Glomerular visceral epithelial cell (primary cell): ENCODE measurements at regions not wholly inside any gene's neighbourhood (a gene's known extent, or its start where the extent isn't known, plus 50 kb on each side); places are given as distances from the start of the nearest gene placed in this dataset.
"Not testable (repeated sequence)": the region's sequence is repeated elsewhere in the genome, so short reads cannot be mapped to it uniquely, and the experiment has no call there.

ENCODE experiments used
- DNase-seq: peaks from one replicate; pipeline ENCODE4 v3.0.0-alpha.2; 2016; ENCODE audit errors: extremely low spot score

DNA sequence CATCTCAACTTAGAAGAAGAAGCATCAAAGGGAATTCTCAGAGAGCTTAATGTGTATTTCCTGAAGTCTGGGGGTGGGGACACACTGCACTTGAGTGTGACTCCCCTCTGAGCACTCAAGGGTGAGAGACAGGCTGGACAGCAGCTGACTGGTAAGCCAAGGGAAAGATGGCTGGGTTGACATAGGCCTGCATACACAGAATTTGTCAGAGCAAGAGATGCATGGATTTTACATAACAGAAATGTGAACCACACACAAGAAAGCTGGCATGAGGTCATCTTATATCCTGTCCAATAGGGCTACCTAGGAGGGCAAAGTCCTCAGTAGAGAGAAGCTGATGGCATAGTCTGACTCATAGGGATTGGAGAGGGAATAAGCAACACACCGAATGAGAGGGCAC lies 114.3 kb upstream of the EPB41L4A start:
- DNase-seq, result peak; percentile 73

DNA sequence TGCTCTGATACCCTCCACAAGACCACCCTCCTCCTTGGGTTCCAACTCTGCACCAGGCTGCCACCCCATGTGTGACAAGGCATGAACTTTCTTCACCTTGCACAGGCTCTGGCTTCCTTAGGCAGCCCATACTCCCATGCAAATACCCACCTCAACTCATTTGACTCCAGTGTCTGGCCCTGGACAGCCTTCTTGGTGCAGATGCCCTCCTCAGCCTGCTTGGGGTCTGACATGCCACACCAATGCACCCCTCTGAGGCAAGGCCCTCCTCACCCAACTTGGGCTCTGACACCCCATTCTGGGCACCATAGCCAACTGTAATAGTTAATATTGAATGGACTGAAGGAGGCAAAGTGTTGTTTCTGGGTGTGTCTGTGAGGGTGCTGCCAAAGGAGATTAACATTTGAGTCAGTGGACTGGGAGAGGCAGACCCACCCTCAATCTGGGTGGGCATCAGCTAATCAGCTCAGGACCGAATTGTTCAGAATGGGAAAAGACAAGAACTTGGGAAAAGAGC lies 115.0 kb upstream of the EPB41L4A start:
- DNase-seq, result no peak

DNA sequence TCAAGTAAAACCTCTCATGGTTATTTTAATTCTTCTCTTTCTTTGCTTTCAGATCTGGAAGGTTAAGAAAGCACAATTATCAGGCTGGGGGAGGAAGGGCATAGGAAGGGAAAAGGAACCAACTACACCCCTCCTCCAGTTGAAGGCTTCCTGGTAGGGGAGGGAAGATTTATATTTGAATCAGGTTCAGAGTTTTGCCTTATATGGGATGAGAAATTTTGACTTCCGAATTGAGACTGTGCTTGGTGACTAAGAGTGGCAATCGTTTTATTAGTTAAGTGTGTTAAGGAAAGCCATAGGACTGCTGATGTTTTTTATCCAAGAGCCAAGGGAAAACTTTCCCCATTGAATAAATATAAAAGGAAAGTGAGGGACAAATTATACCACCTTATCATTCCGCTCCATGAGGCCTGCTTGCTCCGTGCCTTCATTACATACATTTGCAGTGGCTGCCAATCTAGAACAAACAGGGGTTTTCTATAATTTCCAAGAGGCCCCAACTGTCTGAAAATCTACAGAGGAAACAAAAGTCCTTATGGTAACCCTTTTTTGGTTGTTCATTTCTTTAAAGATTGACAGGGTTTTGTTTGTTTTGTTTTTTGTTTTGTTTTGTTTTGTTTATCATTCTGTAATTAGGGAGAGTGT lies 115.7 kb upstream of the EPB41L4A start:
- no peak for DNase-seq

DNA sequence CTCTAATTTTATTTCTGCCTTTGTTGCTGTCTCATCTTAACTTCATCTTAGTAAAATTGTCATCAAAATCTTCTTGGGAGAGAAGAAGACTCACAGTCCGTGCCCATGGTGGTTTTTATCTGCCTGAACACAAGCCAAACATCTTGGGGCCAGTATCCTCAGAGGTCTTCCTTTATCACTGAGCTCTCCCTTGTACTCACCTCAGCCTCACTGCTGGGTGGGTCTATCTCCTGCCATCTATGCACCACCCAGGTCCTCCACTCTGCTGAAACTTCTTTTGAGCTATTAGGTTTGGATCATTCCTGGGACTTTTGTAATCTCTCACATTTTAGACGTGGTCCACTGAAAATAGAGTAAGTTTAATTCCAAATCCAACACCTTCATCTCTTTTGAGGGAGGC lies 116.3 kb upstream of the EPB41L4A start:
- no peak for DNase-seq

DNA sequence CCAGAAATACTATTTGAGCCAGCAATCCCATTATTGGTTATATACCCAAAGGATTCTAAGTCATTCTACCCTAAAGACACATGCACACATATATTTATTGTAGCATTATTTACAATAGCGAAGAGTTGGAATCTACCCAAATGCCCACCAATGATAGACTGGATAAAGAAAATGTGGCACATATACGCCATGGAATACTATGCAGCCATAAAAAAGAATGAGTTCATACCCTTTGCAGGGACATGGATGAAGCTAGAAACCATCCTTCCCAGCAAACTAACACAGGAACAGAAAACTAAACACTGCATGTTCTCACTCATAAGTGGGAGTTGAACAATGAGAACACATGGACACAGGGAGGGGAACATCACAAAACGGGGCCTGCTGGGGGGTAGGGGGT lies 125.5 kb upstream of the EPB41L4A start:
- DNase-seq, result not testable (repeated sequence)

DNA sequence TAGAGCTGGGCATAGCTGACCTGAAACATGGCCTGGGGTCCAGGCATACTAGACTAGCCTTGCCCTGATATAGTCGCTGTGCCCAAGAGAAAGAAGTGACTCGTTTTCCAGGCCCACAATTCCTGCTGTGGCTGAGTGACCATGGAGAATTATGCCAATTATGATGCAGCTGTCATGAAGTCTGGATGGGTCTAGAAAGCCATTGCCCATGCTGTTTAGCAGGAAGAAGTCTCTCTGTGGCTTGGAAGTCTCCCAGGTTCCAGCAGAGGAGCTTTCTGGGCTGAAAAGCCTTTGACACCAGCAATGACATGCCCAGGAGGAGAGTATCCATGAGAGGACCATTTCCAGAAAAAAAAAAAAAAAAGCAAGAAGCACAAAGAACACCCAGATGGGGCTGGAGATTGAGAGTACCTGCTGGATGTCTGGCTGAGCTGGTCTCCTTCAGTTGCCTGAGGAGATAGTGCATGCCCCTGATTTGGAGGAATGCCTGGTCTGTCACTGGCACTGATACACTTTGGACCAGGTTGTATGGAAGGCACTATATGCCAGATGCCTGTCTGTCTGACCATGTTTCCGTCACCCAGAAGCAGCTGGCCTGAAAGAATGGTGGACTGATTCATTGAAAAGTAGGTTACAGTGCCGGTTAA lies 128.0 kb upstream of the EPB41L4A start:
- no peak for DNase-seq

DNA sequence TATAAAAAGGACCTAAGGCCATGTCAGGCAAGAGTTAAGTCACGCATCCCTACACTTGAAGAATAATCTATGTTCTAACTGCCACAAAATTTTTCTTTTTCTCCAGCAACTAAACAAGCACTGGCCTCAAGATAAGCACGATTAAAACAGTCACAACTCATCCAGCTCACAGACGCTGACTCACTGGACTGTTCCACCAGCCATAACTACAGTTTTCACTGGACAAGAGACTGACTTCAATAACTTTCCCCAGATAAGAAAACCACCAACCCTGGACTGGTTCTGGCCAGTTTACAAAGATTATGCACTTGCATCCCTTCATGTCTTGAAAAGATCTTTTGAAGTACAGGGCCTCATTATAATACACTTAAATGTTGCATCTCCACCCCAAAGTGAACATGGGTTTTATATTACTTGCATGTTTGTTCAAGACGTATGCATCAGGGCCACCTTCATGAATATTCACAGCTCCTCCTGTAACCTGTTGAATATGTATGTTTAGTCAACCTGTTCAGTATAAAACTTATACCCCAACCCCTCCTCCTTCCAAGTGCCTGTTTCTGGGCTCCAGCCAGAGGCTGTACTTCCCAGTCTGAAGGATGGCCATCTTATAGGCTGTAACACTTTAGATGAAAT lies 129.3 kb upstream of the EPB41L4A start:
- peak; percentile 68 for DNase-seq

DNA sequence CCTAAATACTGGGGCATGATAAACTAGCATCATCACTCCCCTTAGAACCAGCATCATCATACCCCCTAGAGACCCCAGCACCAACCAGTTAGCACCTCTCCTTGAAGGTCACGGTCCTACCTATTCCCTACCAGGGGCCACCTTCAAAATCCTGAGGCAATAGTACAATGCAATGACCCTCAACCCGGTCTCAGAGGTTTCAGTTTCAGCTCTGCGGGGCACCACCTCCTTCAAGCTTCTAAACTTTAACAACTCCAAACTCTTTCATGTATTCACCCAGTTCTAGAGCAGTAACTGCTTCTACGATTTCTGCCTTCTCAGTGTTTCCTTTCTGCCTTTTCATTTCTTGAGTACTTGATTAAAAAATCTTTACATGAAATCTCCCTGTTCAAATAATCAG lies 130.1 kb upstream of the EPB41L4A start:
- DNase-seq, result no peak

DNA sequence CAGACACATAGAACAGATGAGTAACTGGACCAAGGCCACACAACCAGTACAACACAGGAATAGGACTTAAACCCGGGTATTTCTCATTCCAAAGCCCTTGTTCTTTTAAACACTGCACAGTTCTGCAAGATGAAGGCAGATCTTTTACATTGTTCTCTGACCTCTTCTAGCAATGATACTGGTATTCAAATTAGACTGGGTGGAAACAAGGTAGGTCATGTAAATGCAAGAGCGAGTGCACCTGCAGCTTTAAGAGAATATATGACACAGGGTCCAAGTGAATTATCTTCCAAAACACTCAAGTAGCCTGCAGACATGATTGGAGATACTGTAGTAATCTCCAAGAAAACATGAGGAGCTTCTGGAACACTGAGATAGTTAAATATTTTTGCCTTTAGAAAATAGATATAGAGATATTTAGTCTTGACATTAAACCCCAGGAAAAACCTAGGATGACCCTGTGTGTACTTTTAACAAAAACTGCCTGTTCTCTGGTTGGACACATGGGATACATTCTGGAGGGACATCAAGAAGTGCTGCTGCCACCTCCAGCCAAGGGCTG lies 130.6 kb upstream of the EPB41L4A start:
- no peak for DNase-seq

DNA sequence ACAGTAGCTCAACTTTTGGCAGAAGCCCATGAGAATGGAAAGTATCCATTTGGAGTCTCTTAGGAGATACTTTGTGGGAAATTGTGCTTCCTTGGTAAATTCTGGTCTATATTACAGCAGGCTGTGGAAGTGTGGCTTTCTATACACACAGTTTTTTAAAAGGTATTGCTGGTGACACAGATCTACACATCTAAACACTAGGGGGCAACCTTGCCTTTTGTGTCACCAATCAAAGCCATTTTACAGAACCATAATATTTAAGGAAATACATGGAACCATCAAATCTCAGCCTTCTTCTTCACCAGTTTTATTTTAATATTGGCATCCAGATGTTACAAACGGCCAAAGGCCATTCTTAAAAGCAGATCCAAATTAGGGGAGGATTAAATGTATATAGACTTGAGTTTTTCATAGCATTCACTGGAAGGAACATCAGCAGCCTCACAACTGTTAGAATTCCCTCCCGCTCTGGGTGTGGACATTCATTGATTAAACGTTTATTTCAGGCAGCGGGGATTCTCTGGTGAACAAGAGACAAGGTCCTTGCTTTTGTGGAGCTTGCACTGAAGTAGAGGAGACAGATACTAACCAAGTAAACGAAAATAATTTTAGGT lies 132.4 kb upstream of the EPB41L4A start:
- peak; percentile 61 for DNase-seq

DNA sequence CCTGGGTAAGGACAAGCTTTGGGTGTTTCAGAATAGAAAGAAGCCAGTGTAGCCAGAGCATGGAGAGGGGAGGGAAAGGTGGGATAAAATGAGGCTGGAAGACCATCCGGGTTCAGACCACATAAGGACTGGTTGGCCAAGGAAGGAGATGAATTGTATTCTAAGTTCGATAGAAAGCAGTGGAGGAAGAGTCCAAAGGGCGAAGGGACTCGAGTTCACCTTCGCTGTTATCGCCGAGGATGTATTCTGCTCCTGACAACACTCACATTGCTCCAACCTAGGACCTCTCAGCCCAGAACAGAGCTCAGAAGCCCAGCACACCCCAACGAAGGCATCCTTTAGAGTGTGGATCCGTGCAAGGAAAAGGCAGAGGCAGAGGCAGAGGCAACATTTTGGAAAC lies 133.1 kb upstream of the EPB41L4A start:
- no peak for DNase-seq

DNA sequence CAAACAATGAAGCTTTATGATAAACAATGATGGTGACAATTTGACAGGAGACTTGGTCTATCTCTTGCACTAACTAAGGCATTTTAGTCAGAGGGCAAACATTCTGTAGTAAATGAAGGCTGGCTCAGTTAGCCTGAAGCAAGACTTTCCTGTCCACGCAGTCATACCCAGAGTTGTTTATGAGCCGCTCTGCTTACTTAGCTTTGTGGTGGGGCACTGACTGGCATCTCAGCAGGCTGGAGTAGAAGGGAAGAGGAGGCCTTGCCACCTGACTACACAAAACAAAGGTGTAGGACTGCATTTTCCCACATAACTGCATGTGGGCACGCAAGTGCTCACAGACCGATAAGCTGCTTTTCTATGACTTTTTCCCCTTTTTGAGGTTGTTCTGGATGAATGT lies 133.7 kb upstream of the EPB41L4A start:
- DNase-seq, result no peak

DNA sequence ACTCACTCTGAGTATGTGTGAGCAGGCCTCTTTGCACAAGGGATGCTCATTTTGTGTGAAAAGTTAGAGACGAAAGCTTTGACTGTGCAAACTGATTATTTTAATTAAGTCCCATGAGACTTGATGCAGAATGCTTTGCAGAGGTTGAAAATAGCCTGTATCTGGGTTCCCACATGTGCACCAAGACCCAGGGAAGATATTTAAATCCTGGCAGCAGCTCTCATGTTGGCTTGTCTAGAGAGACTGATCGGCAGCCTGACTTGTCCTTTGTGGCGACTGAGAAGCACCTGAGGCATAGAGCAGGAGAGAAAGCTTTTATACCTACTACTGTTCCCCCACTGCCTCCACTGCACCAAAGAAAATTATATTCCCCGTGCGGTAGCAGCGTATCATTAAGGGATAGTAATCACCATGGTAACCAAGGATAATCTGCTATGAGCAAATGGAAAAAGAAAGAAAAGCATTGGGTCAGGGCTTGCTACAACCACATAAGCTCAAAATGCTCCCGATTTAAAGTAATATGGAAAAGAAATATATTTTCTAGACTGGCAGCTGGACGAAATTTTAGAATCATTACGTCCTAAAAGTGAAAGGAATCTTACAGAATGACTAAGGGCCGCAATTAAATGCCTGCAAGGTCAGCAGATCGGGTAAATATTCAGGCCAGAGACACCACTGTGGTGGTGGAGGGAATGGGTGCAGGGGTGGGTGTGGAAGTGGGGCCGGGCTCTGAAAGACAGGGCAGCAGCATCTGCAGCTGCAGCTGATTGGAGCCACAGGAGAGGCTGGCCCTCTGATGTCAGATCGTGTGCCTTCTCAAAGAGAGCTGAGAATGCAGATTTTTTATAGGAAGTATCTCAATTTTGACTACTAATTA lies 135.3 kb upstream of the EPB41L4A start:
- no peak for DNase-seq

DNA sequence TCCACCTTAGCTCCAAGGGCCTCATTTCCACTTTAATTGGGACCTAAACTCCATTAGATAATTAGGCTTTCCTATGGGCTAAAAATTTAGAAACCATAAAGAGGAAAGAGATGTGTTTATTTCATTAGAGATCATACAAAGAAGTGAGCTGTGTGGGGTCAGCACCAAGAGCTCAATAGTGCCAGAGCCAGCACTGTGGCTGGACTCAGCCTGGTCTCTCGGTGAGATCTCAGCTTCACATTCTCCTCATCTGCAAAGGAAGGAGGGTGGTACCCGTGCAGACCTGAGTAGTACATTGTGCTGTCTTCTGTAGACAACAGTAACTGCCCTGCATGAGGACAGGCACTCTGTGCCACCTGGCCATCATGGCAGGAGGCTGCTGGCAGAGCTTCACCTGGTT lies 136.1 kb upstream of the EPB41L4A start:
- no peak for DNase-seq

DNA sequence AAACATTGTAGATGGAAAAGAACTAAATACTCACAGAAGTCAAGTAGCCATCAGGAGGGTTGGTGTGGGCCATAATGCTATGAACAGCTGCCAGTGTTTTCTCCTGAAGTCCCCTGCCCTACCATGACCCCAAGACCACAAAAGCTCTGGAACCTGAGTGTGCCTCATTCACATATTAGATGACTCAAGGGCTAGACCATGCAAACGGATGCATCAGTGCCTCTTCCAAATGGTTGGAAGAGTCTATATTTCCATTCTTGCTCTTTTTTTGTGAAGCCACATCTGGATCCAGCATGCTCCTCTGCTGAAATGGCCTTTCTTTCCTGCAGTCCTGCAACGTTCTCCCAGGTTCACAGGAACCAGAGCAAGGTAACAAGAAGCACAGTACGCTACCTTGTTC lies 136.6 kb upstream of the EPB41L4A start:
- DNase-seq, result peak; percentile 39

DNA sequence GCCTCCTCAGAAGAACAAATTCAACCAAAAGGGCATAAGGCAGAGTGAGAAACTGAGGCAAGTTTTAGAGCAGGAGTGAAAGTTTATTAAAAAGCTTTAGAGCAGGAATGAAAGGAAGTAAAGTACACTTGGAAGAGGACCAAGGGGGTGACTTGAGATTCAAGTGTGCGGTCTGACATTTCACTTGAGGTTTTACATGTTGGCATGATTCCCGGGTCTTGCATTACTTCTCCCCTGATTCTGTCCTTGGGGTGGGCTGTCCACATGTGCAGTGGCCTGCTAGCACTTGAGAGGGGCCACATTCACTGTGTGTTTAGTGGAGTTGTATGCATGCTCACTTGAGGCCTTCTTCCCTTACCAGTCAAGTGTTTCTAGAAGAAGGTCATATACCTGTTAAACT lies 140.4 kb upstream of the EPB41L4A start:
- peak; percentile 45 for DNase-seq

DNA sequence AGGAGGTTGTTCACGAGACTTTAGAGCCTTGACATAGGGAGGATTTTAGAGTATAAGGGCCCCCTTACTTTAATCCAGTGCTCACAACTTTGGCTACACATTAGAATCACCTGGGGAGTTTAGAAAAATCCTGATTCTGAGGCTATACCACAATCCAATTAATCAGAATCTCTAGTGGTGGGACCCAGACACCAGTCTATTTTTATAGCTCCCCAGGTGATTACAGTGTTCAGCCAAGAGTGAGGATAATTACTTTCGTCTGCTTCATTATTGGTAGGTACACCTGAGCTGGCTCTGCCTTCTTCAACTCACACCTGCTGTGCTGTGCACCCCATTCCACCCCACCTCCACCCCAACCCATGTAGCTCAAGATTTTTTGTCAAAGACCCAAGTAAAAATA lies 141.3 kb upstream of the EPB41L4A start:
- no peak for DNase-seq

DNA sequence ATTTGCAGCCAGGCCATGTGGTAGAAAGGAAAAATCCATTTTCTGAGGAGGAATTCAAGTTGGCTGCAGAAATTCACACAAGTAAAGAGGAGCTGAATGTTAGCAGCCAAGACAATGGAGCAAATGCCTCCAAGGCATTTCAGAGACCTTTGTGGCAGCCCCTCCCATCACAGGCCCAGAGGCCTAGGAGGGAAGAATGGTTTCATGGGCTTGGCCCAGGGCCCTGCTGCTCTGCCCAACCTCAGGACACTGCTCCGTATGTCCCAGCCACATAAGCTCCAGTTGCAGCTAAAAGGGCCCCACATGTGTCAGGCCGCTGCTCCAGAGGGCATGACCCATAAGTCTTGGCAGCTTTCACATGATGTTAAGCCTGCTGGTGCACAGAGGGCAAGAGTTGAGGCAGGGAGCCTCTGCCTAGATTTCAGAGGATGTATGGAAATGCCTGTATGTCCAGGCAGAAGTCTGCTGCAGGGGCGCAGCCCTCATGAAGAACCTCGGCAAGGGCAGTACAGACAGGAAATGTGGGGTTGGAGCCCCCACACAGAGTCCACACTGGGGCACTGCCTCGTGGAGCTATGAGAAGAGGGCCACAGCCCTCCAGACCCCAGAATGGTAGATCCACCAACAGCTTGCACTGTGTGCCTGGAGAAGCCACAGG lies 144.2 kb upstream of the EPB41L4A start:
- DNase-seq, result no peak

DNA sequence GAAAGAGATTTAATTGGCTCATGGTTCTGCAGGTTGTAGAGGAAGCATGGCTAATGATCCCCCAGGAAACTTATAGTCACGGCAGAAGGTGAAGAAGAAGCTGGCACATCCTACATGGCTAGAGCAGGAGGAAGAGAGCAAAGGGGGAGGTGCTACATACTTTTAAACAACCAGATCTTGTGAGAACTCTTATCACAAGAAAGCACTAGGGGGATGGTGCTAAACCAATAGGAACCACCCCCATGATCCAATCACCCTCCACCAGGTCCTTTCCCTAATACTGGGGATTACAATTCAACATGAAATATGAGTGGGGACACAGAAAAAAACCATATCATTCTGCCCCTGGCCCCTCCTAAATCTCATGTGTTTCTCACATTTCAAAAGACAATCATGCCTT lies 147.2 kb upstream of the EPB41L4A start:
- DNase-seq, result no peak

DNA sequence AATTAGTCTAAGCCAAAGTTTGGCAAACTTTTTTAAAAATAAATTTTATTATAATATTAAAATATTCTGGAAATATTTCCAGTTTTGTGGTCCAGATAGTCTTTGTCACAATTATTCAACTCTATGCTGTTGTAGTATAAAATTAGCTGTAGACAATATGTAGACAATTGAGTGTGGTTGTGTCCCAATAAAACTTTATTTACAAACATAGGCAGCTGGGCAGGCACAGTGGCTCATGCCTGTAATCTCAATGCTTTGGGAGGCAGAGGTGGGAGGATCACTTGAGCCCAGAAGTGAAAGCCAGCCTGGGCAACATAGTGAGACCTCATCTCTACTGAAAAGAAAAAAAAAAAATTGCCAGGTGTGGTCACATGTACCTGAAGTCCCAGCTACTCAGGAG lies 150.5 kb upstream of the EPB41L4A start:
- no peak for DNase-seq
